Skeletal muscle cell (primary cell): ENCODE measurements at regions not wholly inside any gene's neighbourhood (a gene's known extent, or its start where the extent isn't known, plus 50 kb on each side); places are given as distances from the start of the nearest gene placed in this dataset.
"Not testable (repeated sequence)": the region's sequence is repeated elsewhere in the genome, so short reads cannot be mapped to it uniquely, and the experiment has no call there.

Experiments used
- DNase-seq: peaks from one replicate; pipeline ENCODE4 v3.0.0-alpha.2; 2010; ENCODE audit warnings: low read depth
- H3K4me3 ChIP-seq: 2 replicates; pipeline ENCODE4 v1.5.1; 2011; ENCODE audit warnings: low read depth, mild to moderate bottlenecking, control low read depth, low read length, moderate library complexity

GRCh38 chr5:57896576-57896975, 414.0 kb upstream of the ACTBL2 start:
- no peak overlapping the region for H3K4me3 ChIP-seq
- no peak for DNase-seq

DNA sequence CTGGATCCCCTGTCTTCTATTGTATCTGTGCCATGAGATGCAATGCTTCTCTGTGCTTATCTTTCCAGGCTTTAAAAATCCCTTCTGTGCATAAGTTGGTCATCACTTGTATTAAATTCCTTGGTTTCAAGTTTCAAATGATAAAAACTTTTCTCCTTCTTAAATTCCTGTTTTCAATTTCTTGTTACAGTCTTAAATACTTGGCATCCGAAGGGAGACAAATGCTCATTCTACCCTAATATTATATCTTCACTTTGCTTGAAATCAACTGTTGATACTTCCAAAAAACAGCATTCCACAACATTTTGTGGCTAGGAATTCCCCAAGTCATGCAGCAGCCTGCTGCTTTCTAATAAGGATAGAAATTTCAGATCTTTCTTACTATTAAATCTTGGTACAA, 413.2 kb upstream of the ACTBL2 start:
- no peak for DNase-seq
- no peak overlapping the region for H3K4me3 ChIP-seq

DNA sequence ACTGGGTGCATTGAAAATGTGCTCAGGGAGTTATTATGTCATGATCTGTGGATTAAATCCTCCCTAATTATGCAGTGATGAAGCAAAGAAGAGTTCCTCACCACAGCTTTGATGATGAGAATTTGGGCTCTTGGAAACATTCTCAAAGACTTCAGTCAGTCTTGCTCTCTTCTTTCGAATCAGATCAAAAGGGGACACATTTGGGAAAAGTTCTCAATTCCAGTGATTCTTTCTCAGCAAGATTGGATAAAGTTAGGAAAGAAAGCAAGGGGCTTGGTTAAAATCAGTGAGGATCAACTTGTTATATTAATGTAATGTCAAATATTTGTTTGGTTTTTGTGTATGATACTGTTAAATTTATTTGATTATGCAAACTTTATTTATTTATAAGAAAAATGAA, 411.3 kb upstream of the ACTBL2 start:
- DNase-seq = no peak
- no peak overlapping the region for H3K4me3 ChIP-seq

DNA sequence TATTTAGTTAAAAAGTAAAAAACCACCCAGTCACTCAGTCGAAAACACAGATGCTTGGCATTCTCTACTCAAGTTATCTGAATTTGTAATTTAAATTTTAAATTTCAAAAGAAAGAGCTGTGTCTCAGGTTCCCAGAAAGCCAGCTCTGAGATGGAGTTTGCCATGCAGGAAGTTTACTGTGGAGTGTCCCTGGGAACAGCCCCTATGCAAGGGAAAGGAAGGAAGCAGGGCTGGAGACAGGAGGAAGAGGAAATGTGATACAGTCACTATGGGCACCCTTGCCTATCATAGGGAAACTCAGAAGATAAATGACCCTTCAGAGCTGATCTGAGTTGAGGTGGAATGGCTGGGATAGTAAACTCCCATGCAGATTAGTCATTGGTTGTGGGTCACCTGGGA, 408.8 kb upstream of the ACTBL2 start:
- no peak for DNase-seq
- H3K4me3 ChIP-seq = no peak overlapping the region

- peak; percentile 39 for DNase-seq
- H3K4me3 ChIP-seq = no peak overlapping the region
Observed at GRCh38 chr5:57889558-57889957, 406.9 kb upstream of the ACTBL2 start.

DNA sequence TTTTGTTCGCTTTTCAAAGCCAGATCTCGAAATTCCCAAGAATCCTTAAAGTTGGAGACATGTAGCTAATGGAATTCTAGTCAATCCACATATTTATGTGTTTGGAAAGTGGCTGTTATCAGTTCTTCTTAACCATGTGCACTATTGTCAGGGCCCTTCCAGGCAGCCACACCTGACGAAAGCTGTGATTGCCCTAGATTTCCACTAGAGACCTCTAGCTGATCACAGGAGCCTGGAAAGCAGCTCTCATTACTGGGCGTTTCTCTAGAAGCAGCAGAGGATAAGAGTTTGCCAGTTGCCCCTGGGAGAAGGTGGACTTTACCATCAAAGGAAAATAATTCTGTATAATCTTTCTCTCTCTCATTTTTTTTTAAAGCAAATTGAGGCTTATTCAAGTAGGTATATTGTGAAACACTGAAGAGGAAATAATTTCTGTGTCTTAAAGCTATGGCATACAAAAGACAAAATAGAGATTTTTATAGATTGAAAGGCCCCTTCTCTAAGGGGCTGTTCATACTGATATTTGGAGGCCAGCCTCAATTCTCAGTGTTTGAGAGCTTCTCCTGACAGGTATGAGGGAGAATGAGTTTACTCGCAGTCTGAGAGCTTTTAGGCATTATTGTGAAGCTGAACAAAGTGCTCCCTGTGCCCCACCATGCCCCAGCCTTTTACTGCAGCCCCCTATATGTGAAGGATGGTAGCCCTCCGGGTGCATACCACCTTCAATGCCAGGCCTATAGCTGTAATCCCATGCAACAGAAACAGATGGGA, 405.4 kb upstream of the ACTBL2 start:
- DNase-seq = peak; percentile 26
- H3K4me3 ChIP-seq = no peak overlapping the region

GRCh38 chr5:57884346-57885102, 401.9 kb upstream of the ACTBL2 start:
- no peak overlapping the region for H3K4me3 ChIP-seq
- no peak for DNase-seq

- H3K4me3 ChIP-seq = no peak overlapping the region
- DNase-seq = no peak
Observed at GRCh38 chr5:57880216-57880615, 397.6 kb upstream of the ACTBL2 start.

DNA sequence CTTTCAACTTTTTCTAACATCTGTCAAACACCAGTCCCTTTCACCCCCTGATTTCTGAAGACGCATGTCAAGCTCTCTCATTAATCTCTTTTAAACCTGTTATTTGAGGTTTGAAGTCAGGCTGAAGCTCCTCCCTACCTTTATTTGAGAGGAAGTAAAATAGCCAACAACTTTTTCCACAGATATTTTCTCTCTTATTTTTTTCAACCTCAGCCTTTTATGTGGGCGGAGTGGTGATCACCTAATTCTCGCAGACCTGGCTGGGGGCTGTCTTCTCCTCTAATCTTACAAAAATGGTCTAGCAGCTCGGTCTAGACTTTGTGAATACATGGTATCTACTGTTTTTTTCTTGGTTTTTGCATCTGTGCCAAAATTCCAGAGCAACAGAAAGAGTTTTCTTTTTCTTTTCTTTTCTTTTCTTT, 395.7 kb upstream of the ACTBL2 start:
- DNase-seq = no peak
- no peak overlapping the region for H3K4me3 ChIP-seq

- DNase-seq = no peak
- H3K4me3 ChIP-seq = no peak overlapping the region
Observed at GRCh38 chr5:57871496-57871895, 388.9 kb upstream of the ACTBL2 start.

DNA sequence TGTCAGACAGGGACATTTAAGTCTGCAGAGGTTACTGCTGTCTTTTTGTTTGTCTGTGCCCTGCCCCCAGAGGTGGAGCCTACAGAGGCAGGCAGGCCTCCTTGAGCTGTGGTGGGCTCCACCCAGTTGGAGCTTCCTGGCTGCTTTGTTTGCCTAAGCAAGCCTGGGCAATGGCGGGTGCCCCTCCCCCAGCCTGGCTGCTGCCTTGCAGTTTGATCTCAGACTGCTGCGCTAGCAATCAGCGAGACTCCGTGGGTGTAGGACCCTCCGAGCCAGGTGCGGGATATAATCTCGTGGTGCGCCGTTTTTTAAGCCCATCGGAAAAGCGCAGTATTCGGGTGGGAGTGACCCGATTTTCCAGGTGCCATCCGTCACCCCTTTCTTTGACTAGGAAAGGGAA, 387.7 kb upstream of the ACTBL2 start:
- DNase-seq, H3K4me3 ChIP-seq: not testable (repeated sequence)

DNA sequence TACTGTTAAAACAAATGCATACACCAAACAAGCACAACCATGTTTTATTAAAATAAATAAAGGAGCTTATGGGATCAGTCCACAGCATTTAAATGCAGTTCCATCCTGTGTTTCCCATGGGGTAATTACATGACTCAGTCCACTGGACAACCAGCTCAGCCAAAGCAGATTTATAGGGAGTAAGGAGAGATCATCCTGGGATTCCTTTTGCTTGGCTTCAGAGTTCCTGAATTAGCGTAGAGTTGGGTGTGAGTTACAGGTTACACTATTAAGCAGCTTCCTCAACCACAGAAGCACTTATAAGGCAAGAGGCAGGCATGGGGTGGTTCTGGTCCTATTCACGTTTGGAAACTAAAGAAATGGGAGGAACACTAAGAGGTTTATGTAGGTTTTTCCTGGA, 381.1 kb upstream of the ACTBL2 start:
- no peak overlapping the region for H3K4me3 ChIP-seq
- peak; percentile 58 for DNase-seq

GRCh38 chr5:57862942-57863341, 380.3 kb upstream of the ACTBL2 start:
- no peak for DNase-seq

DNA sequence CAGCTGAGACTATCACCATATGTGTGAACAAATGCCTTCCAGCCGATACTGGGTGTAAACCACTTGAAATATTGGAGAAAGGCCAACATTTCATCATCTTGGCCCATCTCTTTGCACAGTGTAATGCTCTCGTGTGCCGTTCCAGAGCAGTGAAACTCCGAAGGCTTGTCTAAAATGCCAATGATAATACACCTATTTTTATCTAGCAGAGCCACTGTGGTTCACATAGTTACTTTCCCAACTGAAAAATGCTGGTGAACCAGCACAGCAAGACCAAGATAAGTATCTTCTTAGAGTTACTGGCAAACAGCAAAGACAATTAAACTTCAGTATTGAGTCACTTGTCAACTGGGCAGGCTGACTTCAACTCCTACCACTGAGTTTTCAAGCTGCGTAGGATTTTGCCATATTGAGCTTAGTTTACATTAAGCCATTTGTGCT, 379.9 kb upstream of the ACTBL2 start:
- peak; percentile 55 for DNase-seq
- no peak overlapping the region for H3K4me3 ChIP-seq

More at GRCh38 chr5:57862942-57863341, 380.3 kb upstream of the ACTBL2 start:
- H3K4me3 ChIP-seq = no peak overlapping the region

- H3K4me3 ChIP-seq = no peak overlapping the region
- DNase-seq = no peak
Observed at GRCh38 chr5:57859626-57860025, 377.0 kb upstream of the ACTBL2 start.

DNA sequence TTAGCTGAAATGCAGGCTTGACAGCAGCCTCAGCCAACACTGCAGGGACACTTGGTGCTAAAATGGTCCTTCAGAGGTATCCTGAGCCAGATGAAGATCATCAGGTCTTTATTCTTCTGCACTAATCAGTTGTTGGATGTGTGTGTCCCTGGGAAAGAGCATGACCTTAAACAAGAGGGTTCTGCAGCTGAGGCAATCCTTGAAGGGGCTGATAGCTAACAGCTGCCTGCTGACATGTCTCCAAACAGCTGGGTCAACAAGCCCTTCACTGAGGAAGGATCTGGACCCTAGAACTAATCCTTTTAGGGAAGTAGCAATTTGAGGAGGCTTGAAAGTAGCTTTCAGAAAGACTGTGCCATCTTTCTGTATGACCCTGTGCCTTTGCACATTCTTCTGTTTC, 376.3 kb upstream of the ACTBL2 start:
- no peak overlapping the region for H3K4me3 ChIP-seq
- peak; percentile 69 for DNase-seq

DNA sequence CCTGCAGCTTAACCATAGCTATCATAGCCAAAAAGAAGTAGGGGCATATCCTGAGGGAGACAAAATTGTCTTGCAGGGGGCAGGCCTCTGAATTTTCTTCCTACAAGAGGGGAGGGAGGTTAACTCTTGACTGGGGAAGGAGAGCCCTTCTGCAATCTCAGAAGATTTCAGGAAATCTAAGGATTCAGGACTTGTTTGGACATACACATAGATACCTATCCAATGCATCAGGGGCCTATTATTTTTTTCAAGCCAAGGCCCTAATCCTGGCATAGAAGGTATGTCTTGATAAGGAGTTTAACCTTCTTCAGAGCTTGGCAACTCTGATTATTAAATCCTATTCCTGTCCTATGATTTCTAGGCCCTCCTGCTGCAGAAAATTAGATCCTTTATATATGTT, 375.1 kb upstream of the ACTBL2 start:
- no peak overlapping the region for H3K4me3 ChIP-seq
- no peak for DNase-seq

GRCh38 chr5:57855831-57856230, 373.2 kb upstream of the ACTBL2 start:
- H3K4me3 ChIP-seq = no peak overlapping the region
- DNase-seq = no peak

- H3K4me3 ChIP-seq = no peak overlapping the region
- DNase-seq = no peak
Observed at GRCh38 chr5:57853929-57854697, 371.5 kb upstream of the ACTBL2 start.

DNA sequence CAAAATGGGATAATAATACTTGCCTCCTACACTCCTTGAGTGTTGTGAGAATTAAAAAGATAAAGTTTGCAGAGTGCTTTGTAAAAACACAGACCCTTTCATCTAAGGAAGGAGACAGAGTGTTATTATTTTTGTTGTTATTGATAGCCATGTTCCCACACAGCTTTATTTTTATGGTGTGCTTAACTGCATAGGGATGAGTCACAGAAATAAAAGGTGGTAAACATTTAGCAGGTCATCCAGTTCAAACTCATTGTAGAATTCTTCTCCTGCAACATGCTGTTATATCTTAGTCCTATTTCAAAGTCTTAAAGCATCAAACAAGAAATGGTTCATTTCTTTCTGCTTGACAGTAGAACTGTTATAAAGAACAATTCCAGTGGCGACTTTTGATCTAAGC, 367.5 kb upstream of the ACTBL2 start:
- H3K4me3 ChIP-seq = no peak overlapping the region
- no peak for DNase-seq
